CD4-positive, alpha-beta memory T cell (primary cell): ENCODE measurements at regions not wholly inside any gene's neighbourhood (a gene's known extent, or its start where the extent isn't known, plus 50 kb on each side); places are given as distances from the start of the nearest gene placed in this dataset.
A peak's percentile ranks its signal among the peaks of the same experiment; 100 is the strongest.

Experiments
- CTCF ChIA-PET: fragments of 350-600 bp; sonication (Branson Sonifier 250); formaldehyde crosslinking; loops from one replicate; lab custom pipeline; 2021; ENCODE audit warnings: inconsistent platforms; ENCODE audit not compliant: partially characterized antibody; lab: Charles Lee
- POLR2A ChIA-PET: fragments of 350-600 bp; sonication (Branson Sonifier 250); formaldehyde crosslinking; loops from one replicate; lab custom pipeline; 2021; ENCODE audit not compliant: partially characterized antibody; lab: Charles Lee
- DNase-seq, 5 donors: peaks; one replicate each; pipeline versions ENCODE4 v3.0.0 to v3.0.0-alpha.2; 2020 to 2022; ENCODE audit warnings: mixed read lengths in 1 of 5
- H3K27ac ChIP-seq: one replicate; pipeline ENCODE4 v1.7.0; 2013; ENCODE audit warnings: low read depth, low read length
- H3K27me3 ChIP-seq: 2 replicates; pipeline ENCODE4 v1.7.0; 2013; ENCODE audit warnings: mild to moderate bottlenecking, low read length, moderate library complexity; ENCODE audit not compliant: insufficient read depth
- H3K36me3 ChIP-seq: 2 replicates; pipeline ENCODE4 v1.7.0; 2013; ENCODE audit warnings: mild to moderate bottlenecking, low read length, moderate library complexity; ENCODE audit not compliant: insufficient read depth
- H3K4me1 ChIP-seq: 2 replicates; pipeline ENCODE4 v1.7.0; 2013; ENCODE audit warnings: mild to moderate bottlenecking, low read length, moderate library complexity; ENCODE audit not compliant: insufficient read depth
- H3K4me3 ChIP-seq, 2 donors: one replicate each; pipeline ENCODE4 v1.7.0; 2013; ENCODE audit warnings: low read length in 2 of 2, mild to moderate bottlenecking in 1 of 2
- H3K9me3 ChIP-seq, 2 donors: one replicate each; pipeline ENCODE4 v1.7.0; 2013; ENCODE audit warnings: low read length in 2 of 2, control low read depth in 1 of 2; ENCODE audit not compliant: control insufficient read depth in 1 of 2
- H3K27ac Mint-ChIP-seq, 7 donors: one replicate each; pipeline ENCODE4 v1.8.0; 2020 to 2021; ENCODE audit warnings: mixed read lengths in 7 of 7, mild to moderate bottlenecking in 6 of 7, inconsistent platforms in 3 of 7, moderate library complexity in 3 of 7
- H3K27me3 Mint-ChIP-seq, 2 donors: one replicate each; pipeline ENCODE4 v1.8.0; 2020 to 2021; ENCODE audit warnings: mixed read lengths in 2 of 2
- H3K36me3 Mint-ChIP-seq, 2 donors: one replicate each; pipeline ENCODE4 v1.8.0; 2020 to 2021; ENCODE audit warnings: mixed read lengths in 2 of 2, inconsistent platforms in 1 of 2, mild to moderate bottlenecking in 1 of 2
- H3K4me1 Mint-ChIP-seq, 4 donors: one replicate each; pipeline ENCODE4 v1.8.0; 2020 to 2021; ENCODE audit warnings: mixed read lengths in 4 of 4, mild to moderate bottlenecking in 1 of 4
- H3K4me3 Mint-ChIP-seq, 8 donors: one replicate each; pipeline ENCODE4 v1.8.0; 2020 to 2021; ENCODE audit warnings: mixed read lengths in 8 of 8, mild to moderate bottlenecking in 7 of 8, moderate library complexity in 6 of 8, inconsistent platforms in 3 of 8
- H3K9me3 Mint-ChIP-seq, 8 donors: one replicate each; pipeline ENCODE4 v1.8.0; 2020 to 2021; ENCODE audit warnings: mixed read lengths in 8 of 8, mild to moderate bottlenecking in 5 of 8, inconsistent platforms in 3 of 8, moderate library complexity in 1 of 8
- intact Hi-C: fragments of 100-400 bp; cut with micrococcal nuclease; formaldehyde crosslinking; loops from one replicate; pipeline ENCODE4 v1.15.1; 2023

DNA sequence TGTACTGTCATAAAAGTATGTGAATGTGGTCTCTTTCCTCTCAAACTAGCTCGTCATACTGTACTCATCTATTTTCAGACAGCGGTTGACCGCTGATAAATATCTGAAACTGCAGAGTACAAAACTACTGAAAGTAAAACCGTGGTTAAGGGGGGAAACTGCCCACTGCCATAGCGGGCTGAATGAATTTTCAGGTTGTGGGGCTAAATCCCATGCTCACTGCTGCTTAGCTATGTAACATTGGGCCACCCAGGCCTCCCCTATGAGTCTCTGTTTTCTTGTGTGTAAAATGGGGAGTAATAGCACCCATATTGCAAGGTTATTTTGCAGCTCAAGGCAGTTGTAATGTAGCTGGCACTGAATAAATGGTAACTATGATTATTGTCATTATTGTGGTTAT lies 82.3 kb downstream of the MSX2 start:
- no peak for DNase-seq
- Mint-ChIP-seq H3K27ac (no peak overlapping the region), H3K9me3 (peaks cover 0 to 14% (median 8%) of the 10 kb centered on the region in 8 donors), H3K4me3 (no peak overlapping the region), H3K27me3 (peaks cover 5 to 6% of the 10 kb centered on the region in 2 donors), H3K36me3 (no peaks in the 10 kb centered on the region), H3K4me1 (no peaks in the 10 kb centered on the region)
- CTCF ChIA-PET = no interaction called here
- intact Hi-C loops = no loop called here
- Histone ChIP-seq H3K9me3 (no peaks in the 10 kb centered on the region), H3K36me3 (no peaks in the 10 kb centered on the region), H3K27ac (no peak overlapping the region), H3K4me3 (no peak overlapping the region), H3K27me3 (no peaks in the 10 kb centered on the region), H3K4me1 (no peaks in the 10 kb centered on the region)
- POLR2A ChIA-PET = no interaction called here

DNA sequence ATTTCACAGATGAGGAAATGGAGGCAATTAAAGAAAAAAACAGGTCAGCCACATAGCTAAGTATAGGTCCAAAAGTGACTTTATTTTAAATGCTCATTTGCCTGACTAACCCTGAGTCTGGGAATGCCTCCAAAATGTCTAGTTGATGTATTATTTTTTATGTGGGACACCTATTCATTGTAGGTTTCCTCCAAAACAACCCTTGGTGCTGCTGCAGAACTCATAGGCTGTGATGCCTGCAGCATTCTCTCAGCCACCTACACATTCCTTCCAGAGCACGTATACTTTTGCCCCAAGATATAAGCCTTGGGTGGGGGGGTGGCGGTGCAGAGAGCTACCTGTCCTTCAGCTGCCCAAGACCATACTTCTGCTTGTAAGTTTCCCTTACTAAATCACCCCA lies 77.4 kb downstream of the MSX2 start:
- Histone ChIP-seq H3K27ac (no peak overlapping the region), H3K36me3 (no peaks in the 10 kb centered on the region), H3K4me1 (peaks cover 5% of the 10 kb centered on the region), H3K27me3 (no peaks in the 10 kb centered on the region), H3K4me3 (no peak overlapping the region), H3K9me3 (peaks cover 0 to 4% of the 10 kb centered on the region in 2 donors)
- ChIA-PET CTCF (no interaction called here), POLR2A (no interaction called here)
- H3K36me3 Mint-ChIP-seq = no peaks in the 10 kb centered on the region
- H3K27me3 Mint-ChIP-seq = peaks cover 11 to 16% of the 10 kb centered on the region in 2 donors
- H3K4me3 Mint-ChIP-seq = no peak overlapping the region
- DNase-seq = no peak
- H3K4me1 Mint-ChIP-seq = peaks cover 2 to 19% (median 9%) of the 10 kb centered on the region in 4 donors
- H3K9me3 Mint-ChIP-seq = peaks cover 0 to 25% (median 11%) of the 10 kb centered on the region in 8 donors
- H3K27ac Mint-ChIP-seq = no peak overlapping the region
- intact Hi-C loops = no loop called here

GRCh38 chr5:174800435-174800834 lies 76.1 kb downstream of the MSX2 start:
- H3K36me3 Mint-ChIP-seq = no peaks in the 10 kb centered on the region
- POLR2A ChIA-PET = no interaction called here

GRCh38 chr5:174799121-174799520 lies 74.7 kb downstream of the MSX2 start:
- ChIA-PET POLR2A (no interaction called here), CTCF (no interaction called here)
- Mint-ChIP-seq H3K27ac (no peak overlapping the region), H3K4me1 (peaks cover 2 to 19% (median 9%) of the 10 kb centered on the region in 4 donors), H3K36me3 (no peaks in the 10 kb centered on the region), H3K4me3 (peak overlapping the region in 1 of 8 donors; percentile 62), H3K9me3 (peaks cover 0 to 14% (median under 1%) of the 10 kb centered on the region in 8 donors), H3K27me3 (peaks cover 18 to 21% of the 10 kb centered on the region in 2 donors)
- peaks cover 0 to 4% of the 10 kb centered on the region in 2 donors for H3K9me3 ChIP-seq
- intact Hi-C loops = no loop called here
- peaks cover 5% of the 10 kb centered on the region for H3K4me1 ChIP-seq
- DNase-seq = no peak
- peaks cover 7% of the 10 kb centered on the region for H3K27me3 ChIP-seq
- H3K27ac ChIP-seq = no peak overlapping the region
- no peak overlapping the region for H3K4me3 ChIP-seq
- no peaks in the 10 kb centered on the region for H3K36me3 ChIP-seq

More at GRCh38 chr5:174800435-174800834, 76.1 kb downstream of the MSX2 start:
- Mint-ChIP-seq H3K27me3 (peaks cover 18 to 19% of the 10 kb centered on the region in 2 donors), H3K27ac (peak overlapping the region in 1 of 7 donors; percentile 10), H3K4me1 (peaks cover 2 to 19% (median 9%) of the 10 kb centered on the region in 4 donors), H3K4me3 (no peak overlapping the region), H3K9me3 (peaks cover 0 to 20% (median 7%) of the 10 kb centered on the region in 8 donors)
- no peak for DNase-seq
- no peak overlapping the region for H3K4me3 ChIP-seq
- H3K27ac ChIP-seq = no peak overlapping the region
- H3K4me1 ChIP-seq = peaks cover 5% of the 10 kb centered on the region
- H3K36me3 ChIP-seq = no peaks in the 10 kb centered on the region
- CTCF ChIA-PET = no interaction called here
- H3K9me3 ChIP-seq = peaks cover 0 to 4% of the 10 kb centered on the region in 2 donors
- no peaks in the 10 kb centered on the region for H3K27me3 ChIP-seq
- intact Hi-C loops = no loop called here

DNA sequence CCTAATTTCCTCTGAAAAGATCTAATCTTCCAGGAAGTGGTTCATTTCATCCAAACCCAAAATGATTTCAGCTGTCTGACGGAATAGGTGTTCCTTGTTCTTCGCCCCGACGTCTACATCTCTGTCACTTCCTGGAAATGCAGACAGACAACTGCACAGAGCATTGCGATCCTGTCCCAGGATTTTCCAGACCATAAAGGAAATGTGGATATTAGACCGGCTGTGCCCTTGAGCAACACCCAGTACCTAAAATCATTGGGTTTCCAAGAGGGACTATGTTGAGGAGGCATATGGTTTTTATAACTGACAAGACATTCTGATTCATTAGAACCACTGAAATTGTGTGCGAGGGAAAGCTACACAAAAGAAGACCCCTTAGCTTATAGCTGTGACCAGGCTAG lies 74.2 kb downstream of the MSX2 start:
- ChIA-PET CTCF (no interaction called here), POLR2A (no interaction called here)
- Mint-ChIP-seq H3K4me3 (peak overlapping the region in 7 of 8 donors; percentile 17 to 69 (median 65)), H3K27me3 (peaks cover 18 to 22% of the 10 kb centered on the region in 2 donors), H3K36me3 (no peaks in the 10 kb centered on the region), H3K4me1 (peaks cover 2 to 19% (median 10%) of the 10 kb centered on the region in 4 donors), H3K9me3 (peaks cover 0 to 11% (median 1%) of the 10 kb centered on the region in 8 donors), H3K27ac (peak overlapping the region in 2 of 7 donors; percentile 37 to 59)
- Histone ChIP-seq H3K9me3 (peaks cover 0 to 4% of the 10 kb centered on the region in 2 donors), H3K27ac (no peak overlapping the region), H3K4me1 (peaks cover 5% of the 10 kb centered on the region), H3K36me3 (no peaks in the 10 kb centered on the region), H3K4me3 (no peak overlapping the region), H3K27me3 (peaks cover 9% of the 10 kb centered on the region)
- intact Hi-C loops = no loop called here
- DNase-seq = peak in 3 of 5 donors; percentile 1 to 21 (median 17)

GRCh38 chr5:174796711-174797192 lies 72.4 kb downstream of the MSX2 start:
- intact Hi-C loops = no loop called here
- H3K36me3 Mint-ChIP-seq = no peaks in the 10 kb centered on the region
- no peak overlapping the region for H3K4me3 Mint-ChIP-seq
- no peak overlapping the region for H3K27ac Mint-ChIP-seq
- no peak overlapping the region for H3K27ac ChIP-seq
- H3K9me3 Mint-ChIP-seq = peaks cover 0 to 11% (median 2%) of the 10 kb centered on the region in 8 donors
- H3K4me1 ChIP-seq = peaks cover 5% of the 10 kb centered on the region
- DNase-seq = no peak
- POLR2A ChIA-PET = no interaction called here
- peaks cover 0 to 4% of the 10 kb centered on the region in 2 donors for H3K9me3 ChIP-seq
- peaks cover 22 to 27% of the 10 kb centered on the region in 2 donors for H3K27me3 Mint-ChIP-seq
- no peaks in the 10 kb centered on the region for H3K36me3 ChIP-seq
- peaks cover 9% of the 10 kb centered on the region for H3K27me3 ChIP-seq
- CTCF ChIA-PET = no interaction called here
- no peak overlapping the region for H3K4me3 ChIP-seq
- peaks cover 2 to 19% (median 10%) of the 10 kb centered on the region in 4 donors for H3K4me1 Mint-ChIP-seq

GRCh38 chr5:174794931-174795672 lies 70.7 kb downstream of the MSX2 start:
- CTCF ChIA-PET = interaction anchor here (0.5 to 4.0 kb wide), 2 partner anchors 181 to 376 kb away, joined by 3 to 34 read pairs; no protein-coding TSS in a partner anchor

More at GRCh38 chr5:174794931-174795672, 70.7 kb downstream of the MSX2 start:
- peaks cover 0 to 3% (median 0%) of the 10 kb centered on the region in 8 donors for H3K9me3 Mint-ChIP-seq
- Histone ChIP-seq H3K9me3 (no peaks in the 10 kb centered on the region), H3K36me3 (no peaks in the 10 kb centered on the region), H3K27ac (no peak overlapping the region), H3K4me3 (no peak overlapping the region), H3K4me1 (peaks cover 5% of the 10 kb centered on the region), H3K27me3 (peaks cover 9% of the 10 kb centered on the region)
- DNase-seq = no peak
- intact Hi-C loops = no loop called here
- H3K4me3 Mint-ChIP-seq = no peak overlapping the region
- POLR2A ChIA-PET = no interaction called here
- H3K4me1 Mint-ChIP-seq = peaks cover 2 to 19% (median 10%) of the 10 kb centered on the region in 4 donors
- no peaks in the 10 kb centered on the region for H3K36me3 Mint-ChIP-seq
- H3K27ac Mint-ChIP-seq = no peak overlapping the region
- H3K27me3 Mint-ChIP-seq = peaks cover 26 to 27% of the 10 kb centered on the region in 2 donors
